H1 (cell line): ENCODE measurements at regions not wholly inside any gene's neighbourhood (a gene's known extent, or its start where the extent isn't known, plus 50 kb on each side); places are given as distances from the start of the nearest gene placed in this dataset.

Experiments used
- CTCF ChIA-PET: fragments of 300-600 bp; sonication (Branson Sonifier 250); formaldehyde crosslinking; loops from one replicate; lab custom pipeline; 2021; ENCODE audit not compliant: partially characterized antibody; lab: Charles Lee
- POLR2A ChIA-PET: fragments of 300-600 bp; sonication (Branson Sonifier 250); formaldehyde crosslinking; loops from one replicate; lab custom pipeline; 2021; ENCODE audit warnings: inconsistent platforms; ENCODE audit not compliant: partially characterized antibody; lab: Charles Lee
- DNase-seq, 2 experiments: peaks; one replicate each; pipeline versions ENCODE4 v3.0.0 to v3.0.0-alpha.2; 2010 to 2022; ENCODE audit warnings: low spot score in 2 of 2, low read depth in 1 of 2, mixed read lengths in 1 of 2
- FAIRE-seq: peaks from 2 replicates; lab custom pipeline; 2011; peaks lifted over from hg19 to GRCh38; lab: Jason Lieb, UNC
- H2AFZ ChIP-seq: 2 replicates; pipeline ENCODE4 v1.8.1; 2012; ENCODE audit warnings: low read length, inconsistent platforms
- H2AK5ac ChIP-seq: 2 replicates; pipeline ENCODE4 v1.6.1; 2013; ENCODE audit warnings: low read depth, low read length
- H2BK120ac ChIP-seq: replicated peaks from 2 replicates; pipeline ENCODE3; 2013; ENCODE audit warnings: low read depth, low read length, inconsistent platforms
- H2BK12ac ChIP-seq: 2 replicates; pipeline ENCODE4 v1.6.1; 2013; ENCODE audit warnings: low read depth, low read length
- H2BK15ac ChIP-seq: 2 replicates; pipeline ENCODE4 v1.6.1; 2013; ENCODE audit warnings: low read length
- H2BK20ac ChIP-seq: 2 replicates; pipeline ENCODE4 v1.6.1; 2013; ENCODE audit warnings: low read length
- H2BK5ac ChIP-seq: 2 replicates; pipeline ENCODE4 v1.6.1; 2013; ENCODE audit warnings: low read depth, low read length
- H3K14ac ChIP-seq: 2 replicates; pipeline ENCODE4 v1.6.1; 2013; ENCODE audit warnings: inconsistent platforms; ENCODE audit not compliant: insufficient read length
- H3K18ac ChIP-seq: 2 replicates; pipeline ENCODE4 v1.6.1; 2013; ENCODE audit warnings: low read length; ENCODE audit errors: extremely low read depth
- H3K23ac ChIP-seq: 2 replicates; pipeline ENCODE4 v1.6.1; 2013; ENCODE audit warnings: inconsistent platforms; ENCODE audit not compliant: insufficient read length
- H3K23me2 ChIP-seq: 2 replicates; pipeline ENCODE4 v1.6.1; 2013; ENCODE audit warnings: low read depth, low read length
- H3K27ac ChIP-seq: 2 replicates; pipeline ENCODE4 v1.6.1; 2011; ENCODE audit warnings: low read depth, low read length, inconsistent platforms
- H3K27me3 ChIP-seq, 4 experiments: replicated peaks in 1 of 4; 1 replicate in 1 of 4; 2 replicates in 3 of 4; pipeline versions ENCODE4 v1.6.1 to v1.8.1; 2011 to 2013; ENCODE audit warnings: low read length in 3 of 4, mild to moderate bottlenecking in 3 of 4, inconsistent platforms in 2 of 4, mixed read lengths in 2 of 4, moderate library complexity in 1 of 4; ENCODE audit not compliant: control insufficient read depth in 3 of 4, insufficient read depth in 3 of 4; ENCODE audit errors: extremely low read depth in 1 of 4
- H3K36me3 ChIP-seq, 4 experiments: 2 replicates each; pipeline versions ENCODE4 v1.6.1 to v1.8.1; 2011 to 2013; ENCODE audit warnings: mild to moderate bottlenecking in 4 of 4, low read length in 3 of 4, moderate library complexity in 2 of 4, control low read depth in 1 of 4, inconsistent platforms in 1 of 4; ENCODE audit not compliant: insufficient read depth in 4 of 4, control insufficient read depth in 2 of 4
- H3K4ac ChIP-seq: replicated peaks from 2 replicates; pipeline ENCODE3; 2013; ENCODE audit warnings: low read length, low read depth, mixed read lengths, inconsistent platforms; ENCODE audit not compliant: insufficient read length
- H3K4me1 ChIP-seq, 4 experiments: replicated peaks in 1 of 4; 1 replicate in 1 of 4; 2 replicates in 3 of 4; pipeline versions ENCODE4 v1.6.1 to v1.8.1; 2011 to 2013; ENCODE audit warnings: low read length in 3 of 4, inconsistent platforms in 2 of 4, mixed read lengths in 1 of 4; ENCODE audit not compliant: insufficient read depth in 4 of 4, control insufficient read depth in 3 of 4
- H3K4me2 ChIP-seq, 2 experiments: 2 replicates each; pipeline versions ENCODE4 v1.6.1 to v1.8.1; 2011 to 2013; ENCODE audit warnings: low read depth in 2 of 2, low read length in 2 of 2, control low read depth in 1 of 2, inconsistent platforms in 1 of 2, mild to moderate bottlenecking in 1 of 2; ENCODE audit not compliant: insufficient read depth in 1 of 2
- H3K4me3 ChIP-seq, 4 experiments: fragments of 200-600, 300-600 bp in 1 of 4; sonication (generic), shearing (Covaris generic), sonication (Bioruptor Twin) in 1 of 4; 2 replicates each; pipeline versions ENCODE4 v1.5.1 to v1.8.1; 2011 to 2016; ENCODE audit warnings: low read length in 4 of 4, low read depth in 3 of 4, control low read depth in 2 of 4, inconsistent platforms in 2 of 4, mild to moderate bottlenecking in 2 of 4, mixed read lengths in 1 of 4, moderate library complexity in 1 of 4; ENCODE audit not compliant: insufficient read depth in 2 of 4; ENCODE audit errors: extremely low read depth in 1 of 4
- H3K56ac ChIP-seq: replicated peaks from 2 replicates; pipeline ENCODE3; 2013; ENCODE audit warnings: low read depth, mild to moderate bottlenecking, mixed read lengths, low read length, inconsistent platforms; ENCODE audit not compliant: insufficient read length
- H3K79me1 ChIP-seq: 2 replicates; pipeline ENCODE4 v1.6.1; 2013; ENCODE audit warnings: low read depth, low read length, control low read depth
- H3K79me2 ChIP-seq, 2 experiments: 2 replicates each; pipeline versions ENCODE4 v1.6.1 to v1.8.1; 2012 to 2013; ENCODE audit warnings: low read length in 2 of 2, mild to moderate bottlenecking in 2 of 2, inconsistent platforms in 1 of 2; ENCODE audit not compliant: insufficient read depth in 2 of 2, control insufficient read depth in 1 of 2
- H3K9ac ChIP-seq, 4 experiments: replicated peaks in 1 of 4; 1 replicate in 1 of 4; 2 replicates in 3 of 4; pipeline versions ENCODE4 v1.6.1 to v1.8.1; 2011 to 2013; ENCODE audit warnings: low read depth in 3 of 4, low read length in 3 of 4, control low read depth in 2 of 4, mild to moderate bottlenecking in 2 of 4, moderate library complexity in 2 of 4, inconsistent platforms in 1 of 4; ENCODE audit errors: extremely low read depth in 1 of 4
- H3K9me3 ChIP-seq, 2 experiments: 2 replicates each; pipeline versions ENCODE4 v1.6.1 to v1.8.1; 2012 to 2013; ENCODE audit warnings: mild to moderate bottlenecking in 2 of 2, moderate library complexity in 2 of 2, control low read depth in 1 of 2, inconsistent platforms in 1 of 2, low read depth in 1 of 2, low read length in 1 of 2, mixed read lengths in 1 of 2; ENCODE audit not compliant: insufficient read depth in 2 of 2
- H4K20me1 ChIP-seq, 2 experiments: replicated peaks in 1 of 2; 2 replicates each; pipeline versions ENCODE3 to v1.8.1; 2011 to 2013; ENCODE audit warnings: inconsistent platforms in 2 of 2, low read length in 2 of 2, mild to moderate bottlenecking in 1 of 2; ENCODE audit not compliant: insufficient read depth in 2 of 2, control insufficient read depth in 1 of 2
- H4K5ac ChIP-seq: 2 replicates; pipeline ENCODE4 v1.6.1; 2013; ENCODE audit warnings: low read length, low read depth, mixed read lengths, inconsistent platforms; ENCODE audit not compliant: insufficient read length
- H4K8ac ChIP-seq: 2 replicates; pipeline ENCODE4 v1.8.0; 2013; ENCODE audit warnings: mild to moderate bottlenecking, moderate library complexity, low read length, inconsistent platforms; ENCODE audit not compliant: insufficient read depth; ENCODE audit errors: extremely low read depth
- H4K91ac ChIP-seq: replicated peaks from 2 replicates; pipeline ENCODE3; 2013; ENCODE audit warnings: low read length, mixed read lengths, inconsistent platforms; ENCODE audit not compliant: insufficient read length
- CTCF ChIP-seq, 3 experiments: IDR thresholded peaks; 1 replicate in 2 of 3; 2 replicates in 1 of 3; pipeline versions ENCODE4 v1.5.1 to v1.6.1; 2011; ENCODE audit warnings: low read length in 3 of 3, mild to moderate bottlenecking in 3 of 3, inconsistent platforms in 2 of 3, low read depth in 1 of 3, moderate library complexity in 1 of 3; ENCODE audit not compliant: insufficient read depth in 1 of 3; ENCODE audit errors: control extremely low read depth in 1 of 3
- KDM5A ChIP-seq: fragments of 200-600 bp; IDR thresholded peaks from 2 replicates; pipeline ENCODE4 v1.7.1; 2012; ENCODE audit warnings: mild to moderate bottlenecking, low read length, inconsistent platforms, mixed read lengths
- RAD21 ChIP-seq, 2 experiments: IDR thresholded peaks in 1 of 2; conservative IDR thresholded peaks in 1 of 2; 2 replicates each; pipeline ENCODE4 v1.6.1; 2011; ENCODE audit warnings: low read depth in 2 of 2, low read length in 2 of 2, improper control_type of control experiment in 1 of 2, inconsistent platforms in 1 of 2, mild to moderate bottlenecking in 1 of 2, moderate library complexity in 1 of 2
- WGBS, 2 experiments: shearing (Covaris generic) in 1 of 2; methylation state at CpG; one replicate each; pipeline versions ENCODE4 v1.1.6 to v1.1.7; 2013 to 2015; ENCODE audit warnings: low lambda C conversion rate in 2 of 2, mixed read lengths in 2 of 2, inconsistent platforms in 1 of 2, low coverage in 1 of 2, missing lambda C conversion rate in 1 of 2; ENCODE audit not compliant: insufficient replicate concordance in 2 of 2, insufficient coverage in 1 of 2, insufficient read length in 1 of 2; ENCODE audit errors: extremely low coverage in 1 of 2, missing lambda C conversion rate in 1 of 2; 5-methylcytosine and 5-hydroxymethylcytosine counted together

- H3K56ac ChIP-seq: no peak overlapping the region
- no peak overlapping the region for H2AFZ ChIP-seq
- H4K5ac ChIP-seq: no peak overlapping the region
- no peak overlapping the region for H2BK5ac ChIP-seq
- H4K8ac ChIP-seq: no peak overlapping the region
- TF ChIP-seq KDM5A: no peak
- TF ChIP-seq RAD21 (IDR thresholded peaks at IDR 0.05 in 1 of 2, conservative IDR thresholded peaks at IDR 0.05 in 1 of 2; ENCODE audit: low read depth in 2 of 2, low read length in 2 of 2): peak; percentile 45 to 58
- TF ChIP-seq CTCF (IDR thresholded peaks at IDR 0.05; ENCODE audit: control extremely low read depth in 1 of 3, insufficient read depth in 1 of 3, low read depth in 1 of 3, low read length in 3 of 3): peak; percentile 49 to 64 (median 54)
- TF ChIP-seq, all 59 proteins: peak for 2
- Histone ChIP-seq H3K4ac (no peak overlapping the region), H4K91ac (no peak overlapping the region), H2BK15ac (no peak overlapping the region), H3K4me3 (no peak overlapping the region), H3K4me2 (no peak overlapping the region), H2AK5ac (no peak overlapping the region), H3K27ac (no peak overlapping the region), H2BK20ac (no peak overlapping the region), H3K9ac (no peak overlapping the region), H3K4me1 (no peaks in the 10 kb centered on the region; a peak in 1 of 7 replicates), H3K27me3 (peaks cover 0 to 1% (median 0%) of the 10 kb centered on the region in 4 experiments; a peak in 1 of 7 replicates), H2BK12ac (no peak overlapping the region), H3K18ac (no peak overlapping the region), H2BK120ac (no peak overlapping the region), H3K14ac (no peak overlapping the region), H3K79me2 (no peaks in the 10 kb centered on the region), H3K36me3 (no peaks in the 10 kb centered on the region), H3K23me2 (no peaks in the 10 kb centered on the region), H3K23ac (no peak overlapping the region), H3K9me3 (no peaks in the 10 kb centered on the region), H4K20me1 (no peaks in the 10 kb centered on the region), H3K79me1 (no peaks in the 10 kb centered on the region)
- CTCF ChIA-PET: interaction anchor here (0.6 to 2.2 kb wide), 9 partner anchors 10 to 416 kb away, joined by 3 to 18 read pairs (median 3); no protein-coding TSS in a partner anchor
- FAIRE-seq (peak; percentile 80), DNase-seq (peak in 1 of 2 experiments; percentile 68)
- 55% methylated on average over 4 of the region's 4 CpGs; no CpG with 5 or more reads in 1 of the 2 experiments for WGBS, 2 experiments
- POLR2A ChIA-PET: no interaction called here
Measured at GRCh38 chr10:60456053-60456452, 66.4 kb upstream of the ANK3 start.
